OCI-LY1 (cell line): ENCODE measurements at regions not wholly inside any gene's neighbourhood (a gene's known extent, or its start where the extent isn't known, plus 50 kb on each side); places are given as distances from the start of the nearest gene placed in this dataset.

Experiments
- EZH2 ChIP-seq: fragments of 200-600 bp; sonication (generic), shearing (Covaris generic); IDR thresholded peaks from 2 replicates; pipeline ENCODE4 v1.8.0; 2017; ENCODE audit warnings: borderline replicate concordance, mixed run types, mild to moderate bottlenecking, antibody characterized with exemption, low read length, moderate library complexity, mixed read lengths
- TF ChIP-seq, protein P1 (sequence below): fragments of 200-600 bp; sonication (generic), shearing (Covaris generic); IDR thresholded peaks from 2 replicates; pipeline ENCODE4 v1.5.1; 2017; ENCODE audit warnings: mild to moderate bottlenecking, antibody characterized with exemption, low read length, moderate library complexity, mixed read lengths

DNA sequence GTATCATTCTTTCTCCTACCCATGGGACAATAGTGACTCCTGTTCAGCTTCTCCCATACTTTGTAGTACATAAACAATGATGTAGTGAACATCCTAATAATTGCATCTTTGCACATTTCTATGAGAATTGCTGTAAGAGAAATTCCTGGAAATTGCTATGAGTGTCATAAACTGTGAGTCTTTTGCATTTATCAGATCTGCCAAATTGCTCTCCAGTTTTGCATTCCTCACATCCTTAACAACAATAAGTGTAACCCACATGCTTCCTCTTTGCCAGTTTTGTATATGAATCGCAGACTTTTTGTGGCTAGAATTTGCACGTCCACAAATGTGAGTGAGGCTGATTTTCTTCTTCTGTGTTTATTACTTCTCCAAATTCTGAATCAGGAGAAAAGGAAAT is 124.0 kb upstream of the TBX5 start:
- TF ChIP-seq, protein P1, sequence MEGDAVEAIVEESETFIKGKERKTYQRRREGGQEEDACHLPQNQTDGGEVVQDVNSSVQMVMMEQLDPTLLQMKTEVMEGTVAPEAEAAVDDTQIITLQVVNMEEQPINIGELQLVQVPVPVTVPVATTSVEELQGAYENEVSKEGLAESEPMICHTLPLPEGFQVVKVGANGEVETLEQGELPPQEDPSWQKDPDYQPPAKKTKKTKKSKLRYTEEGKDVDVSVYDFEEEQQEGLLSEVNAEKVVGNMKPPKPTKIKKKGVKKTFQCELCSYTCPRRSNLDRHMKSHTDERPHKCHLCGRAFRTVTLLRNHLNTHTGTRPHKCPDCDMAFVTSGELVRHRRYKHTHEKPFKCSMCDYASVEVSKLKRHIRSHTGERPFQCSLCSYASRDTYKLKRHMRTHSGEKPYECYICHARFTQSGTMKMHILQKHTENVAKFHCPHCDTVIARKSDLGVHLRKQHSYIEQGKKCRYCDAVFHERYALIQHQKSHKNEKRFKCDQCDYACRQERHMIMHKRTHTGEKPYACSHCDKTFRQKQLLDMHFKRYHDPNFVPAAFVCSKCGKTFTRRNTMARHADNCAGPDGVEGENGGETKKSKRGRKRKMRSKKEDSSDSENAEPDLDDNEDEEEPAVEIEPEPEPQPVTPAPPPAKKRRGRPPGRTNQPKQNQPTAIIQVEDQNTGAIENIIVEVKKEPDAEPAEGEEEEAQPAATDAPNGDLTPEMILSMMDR = no peak
- no peak for TF ChIP-seq EZH2
